ENCODE measurements at regions not wholly inside any gene's neighbourhood (a gene's known extent, or its start where the extent isn't known, plus 50 kb on each side); places are given as distances from the start of the nearest gene placed in this dataset.

- Mint-ChIP-seq H3K4me1 (ENCODE audit: low read depth, unreplicated experiment) (peaks cover 56% of the 10 kb centered on the region), H3K4me3 (ENCODE audit: low read depth, unreplicated experiment) (no peak overlapping the region), H3K27me3 (ENCODE audit: unreplicated experiment) (no peaks in the 10 kb centered on the region), H3K36me3 (ENCODE audit: insufficient read depth, unreplicated experiment) (no peaks in the 10 kb centered on the region), H3K27ac (ENCODE audit: unreplicated experiment) (no peak overlapping the region), H3K9me3 (ENCODE audit: low read depth, unreplicated experiment) (no peaks in the 10 kb centered on the region)
- DNase-seq = no peak
- no TSS peak for BruUV-seq (replicated peaks)
- intact Hi-C loops (cut with micrococcal nuclease; ENCODE audit: unreplicated experiment) = loop anchor here (2.0 to 10.0 kb wide), 3 partner anchors 148 to 245 kb away; no protein-coding TSS in a partner anchor
- TF ChIP-seq CTCF (IDR thresholded peaks at IDR 0.05; ENCODE audit: unreplicated experiment) = no peak
- CTCF ChIA-PET = no interaction called here
Observed at GRCh38 chr6:142697001-142697335, 248.0 kb downstream of the HIVEP2 start.

DNA sequence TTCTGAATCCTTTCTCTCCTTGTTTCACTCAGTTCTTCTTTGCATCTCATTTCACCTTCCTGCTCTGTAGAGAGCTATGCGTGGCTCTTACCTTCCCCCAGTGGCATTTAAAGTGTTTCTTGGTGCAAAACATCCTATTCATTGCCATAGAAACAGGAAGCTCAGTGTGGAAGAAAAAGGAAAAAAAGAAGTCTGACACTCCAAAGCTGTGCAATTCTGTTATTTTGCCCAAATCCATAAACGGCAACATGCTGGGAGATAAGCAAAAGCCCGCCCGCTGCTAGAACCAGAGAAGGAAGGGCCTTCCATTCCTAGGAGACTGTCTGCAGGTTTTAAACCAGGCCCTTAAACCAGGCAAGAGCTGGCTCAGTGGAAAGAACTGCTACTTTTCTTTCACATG, 247.1 kb downstream of the HIVEP2 start:
- Mint-ChIP-seq H3K27ac (ENCODE audit: unreplicated experiment) (peak overlapping the region; percentile 61), H3K27me3 (ENCODE audit: unreplicated experiment) (no peaks in the 10 kb centered on the region), H3K36me3 (ENCODE audit: insufficient read depth, unreplicated experiment) (no peaks in the 10 kb centered on the region), H3K4me3 (ENCODE audit: low read depth, unreplicated experiment) (no peak overlapping the region), H3K4me1 (ENCODE audit: low read depth, unreplicated experiment) (peaks cover 53% of the 10 kb centered on the region), H3K9me3 (ENCODE audit: low read depth, unreplicated experiment) (no peaks in the 10 kb centered on the region)
- CTCF ChIA-PET = no interaction called here
- intact Hi-C loops (cut with micrococcal nuclease; ENCODE audit: unreplicated experiment) = loop anchor here (2.0 to 10.0 kb wide), 3 partner anchors 147 to 244 kb away; no protein-coding TSS in a partner anchor
- DNase-seq = no peak
- TF ChIP-seq CTCF (IDR thresholded peaks at IDR 0.05; ENCODE audit: unreplicated experiment) = no peak
- BruUV-seq (replicated peaks) = no TSS peak

- intact Hi-C loops (cut with micrococcal nuclease; ENCODE audit: unreplicated experiment) = loop anchor here (5.0 to 10.0 kb wide), 2 partner anchors 146 to 244 kb away; no protein-coding TSS in a partner anchor
- no peaks in the 10 kb centered on the region for H3K27me3 Mint-ChIP-seq (ENCODE audit: unreplicated experiment)
- no peaks in the 10 kb centered on the region for H3K9me3 Mint-ChIP-seq (ENCODE audit: low read depth, unreplicated experiment)
- H3K4me3 Mint-ChIP-seq (ENCODE audit: low read depth, unreplicated experiment) = no peak overlapping the region
- no TSS peak for BruUV-seq (replicated peaks)
- no peaks in the 10 kb centered on the region for H3K36me3 Mint-ChIP-seq (ENCODE audit: insufficient read depth, unreplicated experiment)
- DNase-seq = no peak
- CTCF ChIA-PET = no interaction called here
- no peak for TF ChIP-seq CTCF (IDR thresholded peaks at IDR 0.05; ENCODE audit: unreplicated experiment)
- no peak overlapping the region for H3K27ac Mint-ChIP-seq (ENCODE audit: unreplicated experiment)
- peaks cover 45% of the 10 kb centered on the region for H3K4me1 Mint-ChIP-seq (ENCODE audit: low read depth, unreplicated experiment)
Observed at GRCh38 chr6:142698751-142699150, 246.2 kb downstream of the HIVEP2 start.

DNA sequence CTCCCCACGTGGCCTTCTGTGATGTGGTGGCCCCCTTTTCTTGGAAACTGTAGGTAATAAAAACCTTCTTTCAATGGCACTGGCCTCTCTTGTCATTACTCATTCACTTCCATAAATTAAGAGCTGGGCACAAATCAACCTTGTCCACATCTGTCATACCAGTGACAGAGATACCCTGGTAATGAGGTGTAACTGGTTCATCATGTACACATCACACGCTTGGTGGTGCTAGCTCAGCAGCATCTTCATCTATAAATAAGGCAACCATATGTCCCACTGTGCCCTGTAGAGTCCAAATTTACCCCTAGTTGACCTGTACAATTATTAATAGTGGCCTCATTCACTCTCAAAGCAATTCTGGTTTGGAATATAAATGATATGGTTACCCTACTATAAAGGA, 245.6 kb downstream of the HIVEP2 start:
- H3K27ac Mint-ChIP-seq (ENCODE audit: unreplicated experiment) = no peak overlapping the region
- intact Hi-C loops (cut with micrococcal nuclease; ENCODE audit: unreplicated experiment) = loop anchor here (5.0 to 10.0 kb wide), 2 partner anchors 145 to 243 kb away; no protein-coding TSS in a partner anchor
- TF ChIP-seq CTCF (IDR thresholded peaks at IDR 0.05; ENCODE audit: unreplicated experiment) = no peak
- peaks cover 38% of the 10 kb centered on the region for H3K4me1 Mint-ChIP-seq (ENCODE audit: low read depth, unreplicated experiment)
- no peaks in the 10 kb centered on the region for H3K9me3 Mint-ChIP-seq (ENCODE audit: low read depth, unreplicated experiment)
- H3K27me3 Mint-ChIP-seq (ENCODE audit: unreplicated experiment) = no peaks in the 10 kb centered on the region
- CTCF ChIA-PET = no interaction called here
- H3K4me3 Mint-ChIP-seq (ENCODE audit: low read depth, unreplicated experiment) = no peak overlapping the region
- DNase-seq = no peak
- no TSS peak for BruUV-seq (replicated peaks)
- no peaks in the 10 kb centered on the region for H3K36me3 Mint-ChIP-seq (ENCODE audit: insufficient read depth, unreplicated experiment)

All from Calu3 (cell line).